ENCODE measurements at regions not wholly inside any gene's neighbourhood (a gene's known extent, or its start where the extent isn't known, plus 50 kb on each side); places are given as distances from the start of the nearest gene placed in this dataset.

- TF ChIP-seq CTCF (IDR thresholded peaks at IDR 0.05; ENCODE audit: extremely low read depth in 1 of 2, insufficient read depth in 1 of 2, low read depth in 1 of 2, low read length in 2 of 2) (no peak), MYC (IDR thresholded peaks at IDR 0.05; ENCODE audit: low read depth, low read length) (no peak), EZH2 (IDR thresholded peaks at IDR 0.05; ENCODE audit: borderline replicate concordance, low read depth, low read length, severe bottlenecking) (no peak)
Measured at GRCh38 chr1:96256130-96256790, 465.3 kb upstream of the PTBP2 start.

All from endothelial cell of umbilical vein (primary cell).